Midbrain (tissue), 1 donor: ENCODE measurements at regions not wholly inside any gene's neighbourhood (a gene's known extent, or its start where the extent isn't known, plus 50 kb on each side); places are given as distances from the start of the nearest gene placed in this dataset.
A peak's percentile ranks its signal among the peaks of the same experiment; 100 is the strongest.

Experiments
- DNase-seq: peaks from one replicate; lab custom pipeline; 2025; lab: John Stamatoyannopoulos, UW

GRCh38 chr20:40160097-40160550 is 528.9 kb downstream of the MAFB start:
- DNase-seq = peak; percentile 51

GRCh38 chr20:40159276-40159675 is 529.8 kb downstream of the MAFB start:
- no peak for DNase-seq

- no peak for DNase-seq
These were observed 532.3 kb downstream of the MAFB start for GRCh38 chr20:40156600-40157317.

GRCh38 chr20:40154514-40154913 is 534.5 kb downstream of the MAFB start:
- DNase-seq = no peak

GRCh38 chr20:40148886-40149285 is 540.1 kb downstream of the MAFB start:
- DNase-seq = no peak

GRCh38 chr20:40146071-40146470 is 543.0 kb downstream of the MAFB start:
- DNase-seq = no peak

GRCh38 chr20:40144581-40144980 is 544.5 kb downstream of the MAFB start:
- no peak for DNase-seq

GRCh38 chr20:40134176-40134575 is 554.9 kb downstream of the MAFB start:
- DNase-seq = no peak

- DNase-seq = no peak
These were observed 568.2 kb downstream of the MAFB start for GRCh38 chr20:40120827-40121226.

GRCh38 chr20:40111282-40111681 is 577.8 kb downstream of the MAFB start:
- no peak for DNase-seq

GRCh38 chr20:40110311-40110831 is 578.7 kb downstream of the MAFB start:
- no peak for DNase-seq

GRCh38 chr20:40109136-40109535 is 579.9 kb downstream of the MAFB start:
- no peak for DNase-seq

GRCh38 chr20:40108321-40108720 is 580.7 kb downstream of the MAFB start:
- no peak for DNase-seq

- DNase-seq = no peak
These were observed 584.1 kb downstream of the MAFB start for GRCh38 chr20:40104959-40105358.

- DNase-seq = no peak
These were observed 585.6 kb downstream of the MAFB start for GRCh38 chr20:40103420-40103819.

- DNase-seq = no peak
These were observed 587.5 kb downstream of the MAFB start for GRCh38 chr20:40101560-40101959.

- DNase-seq = no peak
These were observed 588.8 kb downstream of the MAFB start for GRCh38 chr20:40100261-40100660.

GRCh38 chr20:40090236-40090635 is 598.8 kb downstream of the MAFB start:
- DNase-seq = no peak

- DNase-seq = no peak
These were observed 601.5 kb downstream of the MAFB start for GRCh38 chr20:40087496-40087895.

- no peak for DNase-seq
These were observed 603.5 kb downstream of the MAFB start for GRCh38 chr20:40085513-40085912.

GRCh38 chr20:40082436-40082835 is 606.6 kb downstream of the MAFB start:
- no peak for DNase-seq

- DNase-seq = no peak
These were observed 607.4 kb downstream of the MAFB start for GRCh38 chr20:40081653-40082052.

GRCh38 chr20:40080041-40080652 is 608.9 kb downstream of the MAFB start:
- no peak for DNase-seq
